ENCODE measurements at regions not wholly inside any gene's neighbourhood (a gene's known extent, or its start where the extent isn't known, plus 50 kb on each side); places are given as distances from the start of the nearest gene placed in this dataset.
"Not testable (repeated sequence)": the region's sequence is repeated elsewhere in the genome, so short reads cannot be mapped to it uniquely, and the experiment has no call there.

DNA sequence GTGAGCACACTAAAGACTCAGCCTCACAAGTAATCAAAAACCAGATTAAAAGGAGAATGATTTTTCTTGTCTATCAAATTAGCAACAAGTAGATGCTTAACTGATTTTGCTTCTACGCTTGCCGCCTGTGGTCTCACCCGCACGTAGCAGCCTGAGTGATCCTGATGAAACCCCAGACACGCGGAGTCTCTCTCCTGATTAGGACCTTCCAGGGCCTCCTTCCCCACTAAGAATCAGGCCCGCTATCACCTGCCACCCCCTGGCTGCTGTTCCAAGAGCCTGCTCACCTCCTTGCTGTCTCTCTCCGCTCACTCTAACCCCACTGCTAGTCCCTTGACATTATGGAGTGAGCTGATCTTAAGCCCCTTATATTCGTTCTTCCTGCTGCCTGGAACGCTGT, 325.9 kb upstream of the NRP1 start:
- no peak for DNase-seq (ENCODE audit: low read depth, low spot score)

DNA sequence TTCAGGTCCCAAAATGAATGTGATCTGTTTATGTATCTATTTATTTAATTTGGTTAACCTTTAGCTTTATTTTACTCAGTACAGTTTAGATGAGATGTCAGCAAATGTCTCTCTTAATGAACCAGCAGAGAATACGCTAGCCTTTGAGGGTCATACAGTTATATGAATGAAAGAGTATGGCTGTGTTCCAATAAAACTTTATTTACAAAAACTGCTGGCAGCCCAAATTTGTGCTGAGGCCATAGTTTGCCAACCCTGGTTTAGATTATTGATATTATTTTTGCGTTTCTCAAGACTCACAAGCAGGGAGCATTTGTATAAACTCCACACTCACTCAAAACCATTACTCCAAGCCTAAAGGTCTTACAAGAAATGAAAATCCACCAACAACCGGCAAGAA, 323.4 kb upstream of the NRP1 start:
- DNase-seq (ENCODE audit: low read depth, low spot score), result no peak

DNA sequence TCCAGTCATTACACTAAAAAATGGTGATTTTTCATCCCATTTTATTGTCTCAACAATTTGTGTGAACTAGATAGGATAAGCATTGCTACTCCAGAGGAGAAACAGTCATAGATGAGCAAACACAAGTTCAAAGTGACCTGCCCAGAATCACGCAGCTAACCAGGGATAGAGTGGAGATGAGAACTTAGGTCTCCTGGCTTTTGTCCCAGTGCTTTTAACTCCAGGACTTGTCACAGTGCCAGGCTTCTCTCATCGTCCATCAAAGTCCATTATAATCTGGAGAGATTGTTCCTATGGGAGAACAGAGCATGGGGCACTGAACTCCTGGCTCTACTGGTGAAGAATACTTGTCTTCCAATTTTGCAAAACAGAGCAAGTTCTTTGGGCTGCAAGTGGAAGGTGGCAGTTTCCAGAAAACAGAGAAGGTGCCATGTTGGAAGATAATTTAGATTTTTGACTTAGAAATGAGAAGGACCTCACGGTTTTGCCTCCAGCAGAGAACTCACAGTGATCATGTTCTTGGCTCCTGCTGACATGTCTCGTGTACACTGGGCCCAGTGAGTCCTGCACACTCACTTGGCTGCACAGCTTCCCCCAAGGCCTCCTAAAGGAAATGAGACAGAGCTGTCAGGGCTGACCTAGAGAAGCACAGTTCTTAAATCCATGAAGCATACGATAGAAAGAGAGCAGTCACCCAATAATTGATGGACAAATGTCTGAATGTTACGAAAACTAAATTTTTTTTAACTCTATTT, 322.9 kb upstream of the NRP1 start:
- DNase-seq (ENCODE audit: low read depth, low spot score), result no peak

DNA sequence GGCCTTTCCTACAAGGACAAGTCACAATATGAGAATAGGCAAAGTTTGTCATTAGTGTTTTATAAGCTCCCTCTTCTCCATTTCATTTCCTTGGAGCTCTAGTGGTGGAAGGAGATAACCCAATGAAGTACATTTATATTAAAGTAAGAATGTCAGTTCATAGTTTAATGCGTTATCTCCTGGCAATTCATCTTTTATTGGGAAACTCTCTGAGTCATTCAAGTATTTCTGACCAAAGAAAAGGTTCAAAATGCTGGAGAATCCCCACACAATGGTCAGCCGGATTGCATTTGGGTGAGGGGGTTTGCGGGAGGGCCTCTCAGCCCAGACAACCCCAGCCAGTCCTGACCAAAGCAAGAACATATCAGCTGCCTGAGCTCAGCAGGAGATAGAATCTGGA, 321.5 kb upstream of the NRP1 start:
- DNase-seq (ENCODE audit: low read depth, low spot score), result no peak

DNA sequence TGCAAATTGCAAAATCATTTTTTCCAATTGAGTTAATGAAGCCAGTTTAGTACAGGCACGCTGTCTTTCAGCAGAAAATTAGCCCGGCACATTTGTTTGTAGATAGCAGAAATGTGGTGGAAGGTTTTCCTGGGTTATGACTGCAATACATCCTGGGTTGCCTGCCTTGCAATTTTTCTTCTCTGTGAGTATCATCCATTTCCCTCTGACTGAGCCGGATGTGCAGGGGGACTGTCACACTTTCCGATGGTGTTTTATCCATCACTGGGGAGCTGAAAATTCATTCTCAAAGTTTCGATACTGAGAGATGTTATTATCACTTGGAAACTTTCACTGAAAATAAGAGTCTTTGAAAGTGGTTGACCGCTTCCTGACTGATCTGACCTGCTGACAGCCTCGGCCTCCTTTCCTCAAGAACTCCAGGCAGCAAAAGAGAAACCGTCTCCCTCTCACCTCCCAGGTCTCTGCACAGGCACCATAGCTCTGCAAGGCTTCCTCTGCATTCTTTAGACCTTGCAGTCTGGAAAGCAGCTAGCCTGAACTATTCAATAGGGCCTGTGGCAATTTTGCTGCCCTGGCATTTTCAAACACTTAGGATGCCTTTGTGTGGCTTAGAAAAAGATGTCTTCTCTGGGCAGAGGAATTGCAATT, 320.8 kb upstream of the NRP1 start:
- no peak for DNase-seq (ENCODE audit: low read depth, low spot score)

DNA sequence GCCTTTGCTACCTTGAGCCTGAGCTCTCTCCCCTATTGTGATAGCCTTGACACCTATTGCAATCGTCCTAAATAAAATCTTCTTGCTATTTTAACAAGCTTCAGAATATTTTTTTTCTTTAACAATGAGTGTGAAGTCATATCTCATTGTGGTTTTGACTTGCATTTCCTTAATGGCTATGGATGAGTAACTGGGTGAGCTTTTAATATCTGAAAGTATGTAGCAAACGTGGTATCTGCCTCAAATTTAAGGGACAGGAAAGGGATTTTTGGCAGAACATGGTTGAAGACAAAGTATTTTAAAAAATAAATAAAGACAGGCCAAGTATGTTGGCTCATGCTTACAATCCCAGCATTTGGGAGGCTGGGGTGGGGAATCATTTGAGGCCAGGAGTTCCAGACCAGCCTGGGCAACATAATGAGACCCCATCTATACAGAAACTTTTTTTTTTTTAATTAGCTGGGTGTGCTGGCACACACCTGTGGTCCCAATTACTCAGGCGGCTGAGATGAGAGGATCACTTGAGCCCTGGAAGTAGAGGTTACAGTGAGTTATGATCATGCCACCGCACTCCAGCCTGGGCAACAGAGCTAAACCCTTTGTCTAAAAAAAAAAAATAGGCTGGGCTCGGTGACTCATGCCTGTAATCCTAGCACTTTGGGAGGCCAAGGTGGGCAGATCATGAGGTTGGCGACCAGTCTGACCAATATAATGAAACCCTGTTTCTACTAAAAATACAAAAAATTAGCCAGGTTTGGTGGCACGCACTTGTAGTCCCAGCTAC, 319.3 kb upstream of the NRP1 start:
- DNase-seq (ENCODE audit: low read depth, low spot score), result no peak

DNA sequence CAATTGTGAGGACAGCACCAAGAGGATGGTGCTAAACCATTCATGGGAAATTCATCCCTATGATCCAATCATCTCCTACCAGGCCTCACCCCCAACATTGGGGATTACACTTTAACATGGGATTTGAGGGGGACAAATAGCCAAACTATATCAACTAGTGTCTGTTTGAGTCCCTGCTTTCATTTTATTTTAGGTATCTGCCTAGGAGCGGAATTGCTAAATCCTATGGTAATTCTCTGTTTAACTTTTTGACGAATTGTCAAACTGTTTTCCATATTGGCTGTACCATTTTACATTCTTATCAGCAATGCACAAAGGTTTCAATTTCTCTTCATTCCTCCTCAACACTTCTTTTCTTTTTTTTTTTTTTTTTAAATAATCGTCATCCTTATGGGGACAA, 318.4 kb upstream of the NRP1 start:
- no peak for DNase-seq (ENCODE audit: low read depth, low spot score)

DNA sequence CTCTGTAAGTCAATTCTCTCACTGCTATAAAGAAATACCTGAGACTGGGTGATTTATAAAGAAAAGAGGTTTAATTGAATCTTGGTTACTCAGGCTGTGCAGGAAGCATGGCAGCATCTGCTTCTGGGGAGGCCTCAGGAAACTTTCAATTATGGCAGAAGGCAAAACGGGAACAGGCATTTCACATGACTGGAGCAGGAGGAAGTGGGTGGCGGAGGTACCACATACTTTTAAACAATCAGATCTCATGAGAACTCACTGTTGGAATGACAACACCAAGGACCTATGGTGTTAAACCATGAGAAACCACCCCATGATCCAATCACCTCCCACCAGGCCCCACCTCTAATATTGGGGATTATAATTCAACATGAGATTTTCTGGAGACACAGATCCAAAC, 315.7 kb upstream of the NRP1 start:
- DNase-seq (ENCODE audit: low read depth, low spot score), result not testable (repeated sequence)

DNA sequence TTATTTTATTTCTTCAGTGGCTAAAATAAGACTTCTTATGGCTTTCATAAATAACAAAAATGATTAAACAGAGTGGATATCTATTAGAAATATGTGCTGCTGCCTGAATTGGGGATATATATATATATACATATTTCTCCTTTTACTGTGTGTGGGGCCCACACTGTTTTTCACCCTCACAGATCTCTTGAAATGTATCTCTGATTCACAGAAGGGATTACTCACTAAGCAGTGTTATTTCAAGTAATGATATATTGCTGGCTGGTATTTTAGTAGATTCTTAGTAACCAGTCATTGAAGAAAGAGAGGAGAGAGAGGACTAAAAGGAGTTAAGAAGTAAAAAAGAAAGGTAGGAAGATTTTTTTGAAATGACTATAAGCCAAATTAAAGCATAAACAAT, 308.6 kb upstream of the NRP1 start:
- no peak for DNase-seq (ENCODE audit: low read depth, low spot score)

DNA sequence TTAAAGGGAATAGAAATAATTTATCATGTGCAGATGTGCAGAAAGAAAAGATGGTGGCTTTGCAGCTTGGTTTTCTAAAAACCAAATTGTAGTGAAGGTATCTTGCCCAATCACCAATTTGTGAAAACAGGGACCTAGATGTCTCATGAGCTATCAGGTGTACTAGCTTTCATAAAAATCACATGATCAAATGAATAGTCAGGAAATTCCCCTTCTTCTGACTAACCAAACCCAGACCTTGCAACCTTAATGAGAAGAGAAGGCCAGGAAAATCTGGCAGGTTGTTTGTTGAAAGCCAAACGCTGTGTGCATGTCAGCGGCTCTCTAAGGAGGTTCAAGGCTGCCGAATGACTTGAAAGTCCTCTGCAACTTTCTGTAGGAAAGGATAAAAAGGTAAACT, 304.4 kb upstream of the NRP1 start:
- no peak for DNase-seq (ENCODE audit: low read depth, low spot score)

DNA sequence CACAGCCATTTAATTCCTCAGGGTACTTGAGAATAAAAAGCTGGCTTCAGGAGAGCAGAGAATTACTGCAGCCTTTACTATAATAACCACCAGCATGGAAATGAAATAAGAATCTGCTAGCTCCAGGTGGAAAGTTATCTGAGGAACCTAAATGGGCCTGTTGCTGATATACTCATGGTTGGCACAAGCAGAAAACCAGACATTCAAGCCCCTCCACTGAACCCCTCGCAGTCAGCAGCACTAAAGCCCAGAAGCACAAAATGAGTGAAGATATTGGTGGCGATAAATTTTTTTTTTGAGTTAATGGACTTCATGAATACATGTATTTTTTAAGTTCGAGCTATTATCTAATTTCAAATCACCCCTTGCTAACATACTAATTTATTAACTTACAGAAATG, 303.9 kb upstream of the NRP1 start:
- no peak for DNase-seq (ENCODE audit: low read depth, low spot score)

DNA sequence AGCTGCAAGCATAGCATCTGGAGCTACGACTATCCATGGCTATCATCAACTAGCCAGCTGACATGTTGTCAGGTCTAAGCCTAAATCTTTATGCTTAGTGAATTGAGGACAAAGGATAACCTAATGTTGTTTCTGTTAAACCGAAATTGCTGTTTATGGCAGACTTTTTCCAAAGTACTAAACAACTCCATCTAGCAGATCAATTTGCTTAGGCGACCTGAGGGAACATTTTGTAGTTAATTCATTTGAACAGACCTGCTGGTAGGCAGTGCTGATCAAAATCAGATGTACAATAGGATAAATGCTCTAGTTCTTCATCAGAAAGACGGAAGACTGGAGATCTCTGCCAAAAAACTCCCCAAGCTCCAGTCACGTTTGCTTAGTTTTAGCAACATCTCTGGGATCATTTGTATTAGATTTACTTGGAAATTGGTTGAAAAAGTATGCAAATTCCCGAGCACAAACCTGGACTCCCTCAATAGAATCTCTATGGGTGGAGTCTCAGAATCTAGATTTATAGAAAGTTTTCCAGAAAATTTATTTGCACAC, 301.6 kb upstream of the NRP1 start:
- DNase-seq (ENCODE audit: low read depth, low spot score), result no peak

DNA sequence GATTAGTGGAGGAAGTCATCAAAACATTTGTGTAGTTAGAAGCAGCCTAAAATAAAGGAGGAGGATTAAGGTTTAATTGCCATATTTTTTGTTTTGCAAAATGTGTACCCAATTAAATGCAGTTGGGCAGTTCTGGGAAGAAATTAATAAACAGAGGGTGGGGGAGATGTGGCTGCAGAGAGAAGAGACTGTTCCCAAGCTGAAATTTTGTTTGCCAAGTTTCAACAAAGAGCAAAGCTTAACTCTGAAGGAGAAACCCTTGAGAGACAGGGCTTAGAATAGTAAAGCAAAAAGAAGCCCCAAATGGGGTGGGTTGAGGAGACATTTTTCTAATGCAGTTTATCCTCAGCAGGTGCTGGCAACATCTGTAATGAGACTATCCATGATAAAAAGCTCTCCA, 298.0 kb upstream of the NRP1 start:
- no peak for DNase-seq (ENCODE audit: low read depth, low spot score)

DNA sequence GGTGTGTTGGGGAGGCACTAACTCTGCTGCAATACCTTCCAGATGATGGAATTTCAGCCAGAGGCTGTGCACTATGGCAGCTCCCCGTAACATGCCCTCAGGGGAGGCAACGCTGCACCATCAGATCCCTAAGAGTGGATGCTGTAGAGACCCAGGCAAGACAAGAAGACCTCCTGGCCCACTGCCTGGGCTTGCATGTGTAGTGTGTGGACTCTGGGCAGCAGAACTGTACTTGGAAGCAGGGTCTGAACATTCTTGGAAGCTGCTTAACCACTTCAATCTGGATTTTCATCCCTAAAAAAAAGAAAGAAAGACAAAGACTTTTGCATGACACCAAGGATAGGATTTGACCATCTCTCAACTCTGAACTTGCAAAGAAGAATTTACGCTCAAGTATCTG, 297.5 kb upstream of the NRP1 start:
- no peak for DNase-seq (ENCODE audit: low read depth, low spot score)

DNA sequence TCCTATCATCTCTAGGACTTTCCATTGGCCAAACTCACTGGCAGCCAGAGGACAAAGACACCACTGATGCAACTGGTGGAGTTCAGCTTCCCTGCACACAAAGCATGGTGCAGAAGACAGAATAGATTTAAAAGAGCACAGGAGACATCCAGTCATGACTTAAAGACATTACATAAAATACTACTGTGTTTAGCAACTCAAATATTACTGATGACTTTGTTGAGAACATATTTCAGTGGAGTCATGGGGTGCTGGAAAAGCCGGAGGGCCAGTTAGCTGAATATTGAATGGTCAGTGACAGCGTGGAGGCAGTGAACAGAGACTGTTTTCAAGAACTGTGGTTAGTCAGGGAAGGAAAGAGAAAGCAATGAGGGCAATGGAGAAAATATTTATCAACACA, 296.3 kb upstream of the NRP1 start:
- no peak for DNase-seq (ENCODE audit: low read depth, low spot score)

DNA sequence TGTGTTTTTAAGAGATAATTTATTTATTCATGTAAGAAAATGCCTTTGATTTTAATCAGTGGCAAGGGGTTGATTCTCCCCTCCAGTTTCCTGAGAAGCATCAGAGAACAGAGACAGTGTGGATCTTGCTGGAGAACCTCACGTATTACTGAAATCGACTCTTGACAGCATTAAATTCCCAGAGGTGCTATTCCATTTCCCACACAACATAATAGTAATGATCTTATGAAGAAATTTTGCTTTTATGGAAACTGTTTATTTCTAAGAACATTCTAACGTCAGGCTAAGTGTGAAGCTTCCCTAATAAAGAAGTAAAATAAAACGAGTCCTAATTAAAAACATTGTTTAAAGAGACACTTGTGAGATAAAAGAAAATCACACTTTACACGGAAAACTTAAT, 293.1 kb upstream of the NRP1 start:
- no peak for DNase-seq (ENCODE audit: low read depth, low spot score)

DNA sequence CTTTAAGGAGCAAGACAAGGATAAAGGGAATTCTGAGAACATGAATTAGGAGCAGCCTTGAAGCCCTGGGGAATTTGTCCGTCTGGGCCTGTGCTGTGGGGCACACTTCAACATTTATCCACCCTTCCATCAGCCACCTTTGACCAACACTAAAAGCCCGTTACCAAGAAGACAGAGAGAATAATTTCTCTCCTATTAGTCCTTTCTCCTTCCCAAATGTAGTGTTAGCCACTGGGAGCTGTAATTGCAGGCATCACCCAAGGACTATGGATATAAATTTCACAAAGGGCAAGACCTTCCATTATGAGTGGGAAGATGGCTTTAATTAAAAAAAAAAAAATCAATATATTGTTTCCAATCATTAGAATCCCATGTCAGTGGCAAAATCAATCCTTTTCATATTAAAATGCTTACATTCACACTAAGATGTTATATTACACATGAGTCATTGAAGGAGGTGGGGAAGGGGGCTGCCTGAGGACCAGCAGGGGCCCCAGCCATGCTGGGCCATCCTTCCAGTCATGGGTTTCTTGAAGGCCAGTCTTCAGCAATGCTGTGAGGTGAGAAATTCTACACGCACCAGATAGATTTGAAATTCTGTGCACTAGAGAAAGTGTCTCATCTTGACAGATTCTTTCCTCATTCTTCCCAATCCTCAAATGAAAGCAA, 292.5 kb upstream of the NRP1 start:
- DNase-seq (ENCODE audit: low read depth, low spot score), result no peak

DNA sequence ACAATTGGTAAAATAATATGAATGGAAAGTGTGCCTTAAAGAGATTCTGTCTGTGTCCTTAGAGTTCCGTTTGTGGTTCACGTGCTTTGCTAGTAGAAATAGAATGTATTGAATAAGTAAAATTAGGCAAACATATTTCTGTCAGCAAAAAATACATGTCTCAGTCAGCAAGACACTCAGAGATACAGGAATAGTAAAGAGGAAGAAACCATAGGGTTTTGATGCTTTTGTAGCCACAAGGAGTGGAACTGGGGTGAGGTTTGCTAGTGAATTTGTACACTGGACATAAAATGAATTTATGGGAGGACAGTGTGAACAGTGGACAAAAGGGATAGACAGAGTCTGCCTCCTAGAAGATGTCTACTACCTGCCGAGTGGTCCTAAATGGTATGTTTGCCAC, 289.2 kb upstream of the NRP1 start:
- no peak for DNase-seq (ENCODE audit: low read depth, low spot score)

DNA sequence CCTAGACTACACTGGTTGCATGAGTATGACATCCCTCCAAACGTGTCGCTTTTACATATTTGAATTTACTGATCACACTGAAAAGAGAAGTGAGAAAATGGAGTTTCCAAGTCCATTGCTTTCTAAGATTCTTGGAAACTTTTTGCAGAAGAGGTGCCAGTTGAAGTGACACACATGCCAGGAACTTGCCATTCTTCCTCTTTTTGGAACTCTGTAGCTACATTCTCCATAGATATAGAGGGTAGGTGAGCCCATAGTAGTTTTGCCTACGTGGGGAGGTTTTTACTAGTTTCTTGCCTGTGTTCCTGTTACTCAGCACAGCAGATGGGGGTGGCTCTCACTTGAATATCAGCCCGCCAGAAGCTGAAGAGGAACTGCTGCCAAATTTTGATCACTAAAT, 286.6 kb upstream of the NRP1 start:
- no peak for DNase-seq (ENCODE audit: low read depth, low spot score)

DNA sequence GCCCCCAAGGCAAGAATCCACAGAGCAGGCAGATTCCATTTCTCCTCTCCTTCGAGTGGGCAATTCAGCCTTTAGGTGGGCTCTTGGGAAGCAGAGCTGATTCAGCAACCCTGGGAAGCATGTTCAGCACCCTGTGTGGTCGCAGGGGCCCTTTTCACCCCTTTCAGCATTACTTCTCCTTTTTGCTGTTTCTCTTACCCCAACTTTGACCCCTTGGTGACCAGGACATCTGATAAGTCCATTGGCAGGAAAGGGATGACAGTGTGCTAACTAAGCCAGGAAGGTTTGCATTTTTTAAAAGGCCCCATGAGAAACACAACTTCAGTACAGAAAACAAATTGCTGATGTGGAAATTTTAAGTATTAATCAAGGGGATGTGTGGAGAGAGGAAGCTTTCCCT, 283.7 kb upstream of the NRP1 start:
- no peak for DNase-seq (ENCODE audit: low read depth, low spot score)

DNA sequence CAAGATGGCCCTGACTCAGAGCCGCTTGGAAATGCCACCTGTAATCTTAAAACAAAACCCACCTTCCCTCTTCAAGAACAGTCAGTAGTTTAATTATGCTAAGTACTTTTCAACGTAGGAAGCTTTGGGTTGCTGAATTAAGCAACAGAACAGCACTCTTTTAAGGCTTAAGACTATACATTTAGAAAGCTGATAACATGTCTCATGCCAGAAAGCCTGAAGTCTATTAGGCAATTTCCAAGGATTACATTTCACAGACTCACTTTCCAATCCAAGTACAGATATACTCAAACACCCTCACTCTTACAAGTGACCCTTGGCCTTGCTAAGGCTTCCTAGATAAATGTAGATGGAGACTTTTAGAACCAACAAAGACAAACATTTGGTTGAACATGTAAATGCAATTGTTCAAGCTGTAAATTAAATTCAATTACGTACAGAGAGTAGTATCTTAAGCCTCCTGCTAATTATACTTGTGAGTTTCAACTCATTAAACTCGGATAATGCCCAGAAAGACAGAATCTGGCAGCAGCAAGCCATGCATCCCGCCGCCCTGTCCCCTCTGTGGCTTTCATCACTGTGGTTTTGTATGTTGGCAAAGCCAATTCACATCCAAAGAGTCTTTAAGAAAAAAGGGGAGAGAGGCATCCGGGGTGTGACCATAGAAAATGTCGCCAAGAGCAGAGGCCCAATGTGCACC, 283.1 kb upstream of the NRP1 start:
- DNase-seq (ENCODE audit: low read depth, low spot score), result no peak

All from brain pericyte (primary cell).